Naive thymus-derived CD4-positive, alpha-beta T cell (primary cell): ENCODE measurements at regions not wholly inside any gene's neighbourhood (a gene's known extent, or its start where the extent isn't known, plus 50 kb on each side); places are given as distances from the start of the nearest gene placed in this dataset.

Experiments used
- ATAC-seq: fragments of 150-1000 bp; cut with Tn5 transposase; 2 replicates; pipeline ENCODE4 v1.10.0; 2021; ENCODE audit warnings: mild to moderate bottlenecking, moderate library complexity
- CTCF ChIA-PET: fragments of 350-600 bp; sonication (Branson Sonifier 250); formaldehyde crosslinking; loops from one replicate; lab custom pipeline; 2021; ENCODE audit warnings: antibody characterized with exemption; lab: Charles Lee
- POLR2A ChIA-PET: fragments of 350-600 bp; sonication (Branson Sonifier 250); formaldehyde crosslinking; loops from one replicate; lab custom pipeline; 2021; ENCODE audit warnings: antibody characterized with exemption, inconsistent platforms; lab: Charles Lee
- DNase-seq, 9 donors: peaks; one replicate each; pipeline versions ENCODE4 v3.0.0 to v3.0.0-alpha.2; 2020 to 2022; ENCODE audit warnings: mixed read lengths in 1 of 9
- H3K27ac ChIP-seq: one replicate; pipeline ENCODE4 v1.7.0; 2013; ENCODE audit warnings: mild to moderate bottlenecking, low read depth, low read length, moderate library complexity
- H3K27me3 ChIP-seq, 2 donors: one replicate each; pipeline ENCODE4 v1.7.0; 2013; ENCODE audit warnings: low read length in 2 of 2, mild to moderate bottlenecking in 2 of 2, moderate library complexity in 2 of 2; ENCODE audit not compliant: control insufficient read depth in 2 of 2, insufficient read depth in 2 of 2
- H3K36me3 ChIP-seq, 3 experiments: 1 replicate in 2 of 3; 2 replicates in 1 of 3; pipeline ENCODE4 v1.7.0; 2013; ENCODE audit warnings: low read length in 3 of 3, mild to moderate bottlenecking in 3 of 3, moderate library complexity in 1 of 3; ENCODE audit not compliant: insufficient read depth in 3 of 3, control insufficient read depth in 2 of 3
- H3K4me1 ChIP-seq, 2 donors: one replicate each; pipeline ENCODE4 v1.7.0; 2013; ENCODE audit warnings: low read length in 2 of 2, mild to moderate bottlenecking in 2 of 2, moderate library complexity in 1 of 2; ENCODE audit not compliant: control insufficient read depth in 2 of 2, insufficient read depth in 2 of 2
- H3K4me3 ChIP-seq: 2 replicates; pipeline ENCODE4 v1.7.0; 2013; ENCODE audit warnings: mild to moderate bottlenecking, low read length
- H3K9me3 ChIP-seq, 3 experiments: 1 replicate in 2 of 3; 2 replicates in 1 of 3; pipeline ENCODE4 v1.7.0; 2013; ENCODE audit warnings: low read length in 3 of 3; ENCODE audit not compliant: control insufficient read depth in 2 of 3
- H3K27ac Mint-ChIP-seq, 9 donors: one replicate each; pipeline ENCODE4 v1.8.0; 2020 to 2022; ENCODE audit warnings: mixed read lengths in 9 of 9, mild to moderate bottlenecking in 8 of 9, moderate library complexity in 5 of 9, inconsistent platforms in 2 of 9
- H3K27me3 Mint-ChIP-seq, 5 donors: one replicate each; pipeline ENCODE4 v1.8.0; 2021 to 2022; ENCODE audit warnings: mixed read lengths in 5 of 5, mild to moderate bottlenecking in 1 of 5
- H3K36me3 Mint-ChIP-seq, 5 donors: one replicate each; pipeline ENCODE4 v1.8.0; 2020 to 2022; ENCODE audit warnings: mixed read lengths in 5 of 5, mild to moderate bottlenecking in 3 of 5, inconsistent platforms in 1 of 5
- H3K4me1 Mint-ChIP-seq, 7 donors: one replicate each; pipeline ENCODE4 v1.8.0; 2020 to 2022; ENCODE audit warnings: mixed read lengths in 7 of 7, mild to moderate bottlenecking in 3 of 7, inconsistent platforms in 1 of 7
- H3K4me3 Mint-ChIP-seq, 10 donors: one replicate each; pipeline ENCODE4 v1.8.0; 2020 to 2022; ENCODE audit warnings: mild to moderate bottlenecking in 10 of 10, mixed read lengths in 10 of 10, moderate library complexity in 6 of 10, inconsistent platforms in 2 of 10
- H3K9me3 Mint-ChIP-seq, 11 donors: one replicate each; pipeline ENCODE4 v1.8.0; 2020 to 2022; ENCODE audit warnings: mixed read lengths in 11 of 11, mild to moderate bottlenecking in 4 of 11, inconsistent platforms in 1 of 11, moderate library complexity in 1 of 11
- intact Hi-C, 2 donors: fragments of 100-400 bp; cut with micrococcal nuclease; formaldehyde crosslinking; loops; one replicate each; pipeline ENCODE4 v1.15.1; 2023

DNA sequence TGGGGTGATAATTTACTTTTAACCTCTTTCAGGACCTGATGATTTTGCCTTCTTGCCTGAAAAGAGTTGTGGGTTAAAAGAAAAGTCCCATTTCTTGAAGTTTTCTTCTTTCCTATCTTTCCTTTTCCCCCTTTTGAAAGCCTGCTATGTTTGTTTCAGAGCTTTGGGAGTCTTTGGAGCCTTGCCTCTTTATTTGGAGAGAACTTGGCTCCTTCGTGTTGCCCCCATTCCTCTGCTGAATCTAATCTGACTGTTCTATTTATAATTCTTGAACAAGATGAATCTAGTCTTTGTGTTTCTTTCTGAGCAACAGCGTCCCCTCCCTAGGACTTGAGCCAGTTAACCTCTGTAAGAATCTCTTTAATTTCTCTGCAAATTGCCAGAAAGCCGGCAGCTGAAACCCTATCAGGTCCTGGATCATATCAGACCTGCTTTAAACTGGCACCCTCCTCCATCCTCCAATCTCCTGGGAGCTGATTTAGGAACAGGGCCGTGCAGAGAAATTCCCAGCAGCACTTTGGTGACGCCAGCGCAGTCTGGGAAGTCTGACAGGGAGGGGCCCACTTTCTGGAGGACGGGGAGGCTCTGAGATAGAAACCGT, 289.1 kb upstream of the SORL1-AS1 start:
- Mint-ChIP-seq H3K4me3 (no peak overlapping the region), H3K36me3 (peaks cover 0 to 17% (median 4%) of the 10 kb centered on the region in 5 donors), H3K9me3 (peaks cover 0 to 10% (median 4%) of the 10 kb centered on the region in 11 donors), H3K27me3 (peaks cover 0 to 34% (median 13%) of the 10 kb centered on the region in 5 donors), H3K27ac (no peak overlapping the region), H3K4me1 (no peaks in the 10 kb centered on the region)
- Histone ChIP-seq H3K9me3 (no peaks in the 10 kb centered on the region), H3K36me3 (no peaks in the 10 kb centered on the region), H3K27ac (no peak overlapping the region), H3K27me3 (no peaks in the 10 kb centered on the region), H3K4me3 (no peak overlapping the region), H3K4me1 (no peaks in the 10 kb centered on the region)
- POLR2A ChIA-PET = no interaction called here
- intact Hi-C loops = no loop called here
- no peak for ATAC-seq
- no peak for DNase-seq
- CTCF ChIA-PET = no interaction called here

DNA sequence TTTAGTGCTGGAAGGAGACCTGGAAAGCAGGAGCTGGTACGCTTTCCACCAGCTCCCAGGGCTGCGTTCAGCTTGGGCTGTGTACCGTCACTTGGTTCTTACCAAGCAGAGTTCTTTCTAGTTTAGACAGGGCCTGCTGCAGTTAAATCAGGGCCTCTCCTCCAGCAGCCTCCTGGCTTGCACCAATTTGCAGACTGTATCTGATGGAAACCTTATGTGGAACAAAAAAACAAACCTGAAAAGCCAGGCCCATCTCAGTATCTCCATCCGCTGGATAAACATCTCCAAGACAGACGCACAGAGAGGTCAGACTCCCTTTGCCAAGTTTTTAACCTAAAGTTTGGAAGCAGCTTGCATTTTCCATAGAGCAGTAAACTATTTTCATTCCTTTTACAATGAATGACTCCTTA, 288.6 kb upstream of the SORL1-AS1 start:
- no peaks in the 10 kb centered on the region for H3K36me3 ChIP-seq
- H3K4me3 ChIP-seq = no peak overlapping the region
- Mint-ChIP-seq H3K4me3 (no peak overlapping the region), H3K4me1 (no peaks in the 10 kb centered on the region), H3K27me3 (peaks cover 0 to 34% (median 13%) of the 10 kb centered on the region in 5 donors), H3K27ac (no peak overlapping the region), H3K9me3 (peaks cover 0 to 12% (median 4%) of the 10 kb centered on the region in 11 donors), H3K36me3 (peaks cover 0 to 17% (median 4%) of the 10 kb centered on the region in 5 donors)
- DNase-seq (no peak), ATAC-seq (no peak)
- no peaks in the 10 kb centered on the region for H3K4me1 ChIP-seq
- ChIA-PET CTCF (no interaction called here), POLR2A (no interaction called here)
- intact Hi-C loops = no loop called here
- H3K9me3 ChIP-seq = no peaks in the 10 kb centered on the region
- no peak overlapping the region for H3K27ac ChIP-seq
- H3K27me3 ChIP-seq = no peaks in the 10 kb centered on the region

DNA sequence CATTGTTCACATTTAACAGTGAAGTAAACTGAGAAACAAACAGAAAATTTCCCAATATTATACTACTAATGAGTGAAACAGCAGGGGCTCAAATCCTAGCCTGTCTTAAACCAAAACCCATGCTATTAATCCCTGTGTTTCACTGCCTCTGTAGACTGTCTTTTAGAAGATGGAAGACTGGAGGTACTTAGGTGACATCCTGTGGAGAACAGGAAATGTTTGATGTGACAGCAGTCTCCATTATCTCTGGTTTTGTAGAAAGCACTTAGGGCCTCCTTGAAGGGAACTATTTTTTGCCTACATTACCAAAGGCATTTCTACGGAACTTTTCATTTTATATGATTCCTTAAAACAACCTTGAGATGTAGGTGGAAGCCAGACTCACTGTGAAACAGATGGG, 288.1 kb upstream of the SORL1-AS1 start:
- Histone ChIP-seq H3K27ac (no peak overlapping the region), H3K36me3 (no peaks in the 10 kb centered on the region), H3K27me3 (no peaks in the 10 kb centered on the region), H3K4me3 (no peak overlapping the region), H3K4me1 (no peaks in the 10 kb centered on the region), H3K9me3 (no peaks in the 10 kb centered on the region)
- ATAC-seq (no peak), DNase-seq (no peak)
- intact Hi-C loops = no loop called here
- ChIA-PET CTCF (no interaction called here), POLR2A (no interaction called here)
- H3K4me3 Mint-ChIP-seq = no peak overlapping the region
- H3K27me3 Mint-ChIP-seq = peaks cover 0 to 35% (median 13%) of the 10 kb centered on the region in 5 donors
- no peak overlapping the region for H3K27ac Mint-ChIP-seq
- no peaks in the 10 kb centered on the region for H3K4me1 Mint-ChIP-seq
- H3K36me3 Mint-ChIP-seq = peaks cover 0 to 17% (median 4%) of the 10 kb centered on the region in 5 donors
- H3K9me3 Mint-ChIP-seq = peaks cover 0 to 14% (median 4%) of the 10 kb centered on the region in 11 donors

DNA sequence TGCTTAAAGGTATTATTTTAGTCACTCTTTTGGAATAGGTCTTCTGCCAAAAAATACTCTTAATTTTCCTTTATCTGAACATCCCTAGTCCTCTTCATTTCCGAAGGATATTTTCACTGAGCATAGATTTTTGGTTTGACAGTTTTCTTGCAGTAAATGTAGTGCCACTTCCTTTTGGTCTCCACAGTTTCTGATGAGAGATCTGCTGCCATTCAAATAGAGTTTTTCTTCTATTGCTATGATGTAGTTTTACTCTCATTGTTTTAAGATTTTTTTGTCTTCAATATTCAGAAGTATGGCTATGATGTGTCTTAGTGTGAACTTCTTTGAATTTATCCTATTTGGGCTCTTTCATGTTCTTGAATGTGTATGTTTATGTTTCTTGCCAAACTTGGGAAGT, 281.1 kb upstream of the SORL1-AS1 start:
- intact Hi-C loops = no loop called here
- no peak for DNase-seq
- Histone ChIP-seq H3K9me3 (no peaks in the 10 kb centered on the region), H3K27me3 (peaks cover 0 to 3% of the 10 kb centered on the region in 2 donors), H3K36me3 (no peaks in the 10 kb centered on the region), H3K27ac (no peak overlapping the region), H3K4me3 (no peak overlapping the region), H3K4me1 (no peaks in the 10 kb centered on the region)
- Mint-ChIP-seq H3K4me1 (no peaks in the 10 kb centered on the region), H3K9me3 (peaks cover 0 to 22% (median 7%) of the 10 kb centered on the region in 11 donors), H3K4me3 (no peak overlapping the region), H3K36me3 (peaks cover 0 to 10% (median 4%) of the 10 kb centered on the region in 5 donors), H3K27me3 (peaks cover 7 to 27% (median 11%) of the 10 kb centered on the region in 5 donors), H3K27ac (no peak overlapping the region)
- ATAC-seq = no peak
- ChIA-PET CTCF (no interaction called here), POLR2A (no interaction called here)

DNA sequence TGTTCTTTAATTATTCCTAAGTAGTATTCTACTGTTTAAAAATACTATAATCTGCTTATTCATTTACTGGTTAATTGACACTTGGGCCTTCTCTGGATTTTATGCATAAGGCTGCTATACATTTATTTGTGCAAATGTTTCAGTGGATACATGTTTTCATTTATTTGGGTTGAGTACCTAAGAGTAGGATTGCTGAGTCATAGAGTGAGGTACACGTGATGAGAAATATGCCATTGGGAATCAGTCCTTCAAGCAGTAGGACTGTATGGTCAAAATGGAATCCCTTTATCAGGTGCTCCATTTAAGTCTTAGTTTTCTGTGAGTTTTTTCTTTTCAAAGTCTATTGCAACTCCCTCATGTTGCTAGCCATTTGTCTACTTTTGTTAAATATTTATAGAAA, 275.2 kb upstream of the SORL1-AS1 start:
- Histone ChIP-seq H3K27ac (no peak overlapping the region), H3K27me3 (peaks cover 0 to 3% of the 10 kb centered on the region in 2 donors), H3K4me3 (no peak overlapping the region), H3K36me3 (no peaks in the 10 kb centered on the region), H3K9me3 (no peaks in the 10 kb centered on the region), H3K4me1 (no peaks in the 10 kb centered on the region)
- H3K4me3 Mint-ChIP-seq = no peak overlapping the region
- peaks cover 0 to 2% (median 0%) of the 10 kb centered on the region in 7 donors for H3K4me1 Mint-ChIP-seq
- ChIA-PET POLR2A (no interaction called here), CTCF (no interaction called here)
- no peak overlapping the region for H3K27ac Mint-ChIP-seq
- peaks cover 0 to 4% (median 0%) of the 10 kb centered on the region in 5 donors for H3K36me3 Mint-ChIP-seq
- DNase-seq (no peak), ATAC-seq (no peak)
- intact Hi-C loops = no loop called here
- peaks cover 0 to 12% (median 2%) of the 10 kb centered on the region in 11 donors for H3K9me3 Mint-ChIP-seq
- peaks cover 0 to 34% (median 13%) of the 10 kb centered on the region in 5 donors for H3K27me3 Mint-ChIP-seq

DNA sequence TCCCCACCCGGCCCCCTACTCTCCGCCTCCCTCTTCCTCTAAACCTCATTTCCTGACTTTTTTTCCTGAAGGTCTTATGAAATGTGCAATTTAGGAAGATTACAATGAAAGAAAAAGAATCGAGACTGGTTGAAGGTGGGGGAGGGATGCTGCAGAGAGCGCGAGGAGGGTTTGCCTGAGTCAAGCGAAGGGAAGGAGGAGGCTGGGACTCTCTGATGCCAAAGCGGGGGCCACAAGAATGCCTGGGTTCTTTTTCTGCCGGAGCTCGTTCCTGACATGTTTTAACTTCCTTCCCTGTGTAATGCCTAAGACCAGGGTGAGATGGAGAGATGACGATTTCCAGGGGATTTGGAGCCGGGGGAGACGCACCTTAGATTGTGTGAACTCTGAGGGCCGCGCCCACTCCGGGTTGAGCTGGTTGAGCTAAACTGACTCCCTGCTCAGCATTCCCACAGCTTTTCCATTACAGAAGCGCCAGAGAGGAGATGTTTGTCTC, 270.5 kb upstream of the SORL1-AS1 start:
- Histone ChIP-seq H3K27me3 (peaks cover 0 to 3% of the 10 kb centered on the region in 2 donors), H3K27ac (no peak overlapping the region), H3K4me3 (no peak overlapping the region), H3K9me3 (no peaks in the 10 kb centered on the region), H3K4me1 (no peaks in the 10 kb centered on the region), H3K36me3 (no peaks in the 10 kb centered on the region)
- peaks cover 0 to 5% (median 0%) of the 10 kb centered on the region in 7 donors for H3K4me1 Mint-ChIP-seq
- no peak for DNase-seq
- no peak overlapping the region for H3K4me3 Mint-ChIP-seq
- ChIA-PET CTCF (no interaction called here), POLR2A (no interaction called here)
- peaks cover 0 to 7% (median 4%) of the 10 kb centered on the region in 11 donors for H3K9me3 Mint-ChIP-seq
- peaks cover 0 to 9% (median 4%) of the 10 kb centered on the region in 5 donors for H3K36me3 Mint-ChIP-seq
- peaks cover 22 to 46% (median 35%) of the 10 kb centered on the region in 5 donors for H3K27me3 Mint-ChIP-seq
- no peak overlapping the region for H3K27ac Mint-ChIP-seq
- intact Hi-C loops = no loop called here
- no peak for ATAC-seq
